ENCODE measurements at regions not wholly inside any gene's neighbourhood (a gene's known extent, or its start where the extent isn't known, plus 50 kb on each side); places are given as distances from the start of the nearest gene placed in this dataset.
A peak's percentile ranks its signal among the peaks of the same experiment; 100 is the strongest.

DNA sequence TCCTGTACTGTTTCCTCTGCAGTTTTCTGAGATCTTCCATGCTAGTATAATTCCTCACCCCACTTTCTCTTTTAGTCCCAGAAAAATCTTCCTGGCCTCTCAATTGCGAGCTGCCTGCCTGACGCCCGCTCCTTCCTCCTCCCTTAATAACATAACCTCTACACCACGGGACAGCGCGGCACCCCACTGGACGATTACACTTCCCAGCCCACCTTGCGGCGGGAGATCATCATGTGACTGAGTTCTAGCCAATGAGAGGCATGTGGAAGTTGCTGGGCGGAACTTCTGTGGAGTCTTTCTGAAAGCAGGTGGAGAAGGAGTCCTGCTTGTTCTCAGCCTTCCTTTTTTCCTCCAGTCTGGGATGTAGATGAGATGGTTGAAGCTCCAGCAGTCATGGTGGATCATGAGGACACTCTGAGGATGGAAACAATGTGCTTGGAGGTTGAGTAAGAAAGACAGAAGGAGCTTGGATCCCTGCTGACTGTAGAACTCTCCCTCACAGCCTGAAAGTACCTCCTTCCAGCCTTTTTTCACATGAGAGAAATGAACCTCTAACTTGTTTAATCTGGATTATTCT lies 133.6 kb upstream of the VRK1 start (continued):
- TF ChIP-seq, protein P1, sequence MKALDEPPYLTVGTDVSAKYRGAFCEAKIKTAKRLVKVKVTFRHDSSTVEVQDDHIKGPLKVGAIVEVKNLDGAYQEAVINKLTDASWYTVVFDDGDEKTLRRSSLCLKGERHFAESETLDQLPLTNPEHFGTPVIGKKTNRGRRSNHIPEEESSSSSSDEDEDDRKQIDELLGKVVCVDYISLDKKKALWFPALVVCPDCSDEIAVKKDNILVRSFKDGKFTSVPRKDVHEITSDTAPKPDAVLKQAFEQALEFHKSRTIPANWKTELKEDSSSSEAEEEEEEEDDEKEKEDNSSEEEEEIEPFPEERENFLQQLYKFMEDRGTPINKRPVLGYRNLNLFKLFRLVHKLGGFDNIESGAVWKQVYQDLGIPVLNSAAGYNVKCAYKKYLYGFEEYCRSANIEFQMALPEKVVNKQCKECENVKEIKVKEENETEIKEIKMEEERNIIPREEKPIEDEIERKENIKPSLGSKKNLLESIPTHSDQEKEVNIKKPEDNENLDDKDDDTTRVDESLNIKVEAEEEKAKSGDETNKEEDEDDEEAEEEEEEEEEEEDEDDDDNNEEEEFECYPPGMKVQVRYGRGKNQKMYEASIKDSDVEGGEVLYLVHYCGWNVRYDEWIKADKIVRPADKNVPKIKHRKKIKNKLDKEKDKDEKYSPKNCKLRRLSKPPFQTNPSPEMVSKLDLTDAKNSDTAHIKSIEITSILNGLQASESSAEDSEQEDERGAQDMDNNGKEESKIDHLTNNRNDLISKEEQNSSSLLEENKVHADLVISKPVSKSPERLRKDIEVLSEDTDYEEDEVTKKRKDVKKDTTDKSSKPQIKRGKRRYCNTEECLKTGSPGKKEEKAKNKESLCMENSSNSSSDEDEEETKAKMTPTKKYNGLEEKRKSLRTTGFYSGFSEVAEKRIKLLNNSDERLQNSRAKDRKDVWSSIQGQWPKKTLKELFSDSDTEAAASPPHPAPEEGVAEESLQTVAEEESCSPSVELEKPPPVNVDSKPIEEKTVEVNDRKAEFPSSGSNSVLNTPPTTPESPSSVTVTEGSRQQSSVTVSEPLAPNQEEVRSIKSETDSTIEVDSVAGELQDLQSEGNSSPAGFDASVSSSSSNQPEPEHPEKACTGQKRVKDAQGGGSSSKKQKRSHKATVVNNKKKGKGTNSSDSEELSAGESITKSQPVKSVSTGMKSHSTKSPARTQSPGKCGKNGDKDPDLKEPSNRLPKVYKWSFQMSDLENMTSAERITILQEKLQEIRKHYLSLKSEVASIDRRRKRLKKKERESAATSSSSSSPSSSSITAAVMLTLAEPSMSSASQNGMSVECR (CRISPR knock-in tag; IDR thresholded peaks at IDR 0.05): 0 out of 2 replicates have a peak, but pooled peaks have one; percentile 23
- TF ChIP-seq ZNF143 (CRISPR knock-in tag; IDR thresholded peaks at IDR 0.05): peak; percentile 64
- TF ChIP-seq RAD51 (IDR thresholded peaks at IDR 0.05; ENCODE audit: borderline replicate concordance, low read depth): peak; percentile 87
- TF ChIP-seq MCM3 (IDR thresholded peaks at IDR 0.05): no peak
- 0 out of 2 replicates have a peak, but pooled peaks have one; percentile 34 for TF ChIP-seq RBFOX2 (IDR thresholded peaks at IDR 0.05; ENCODE audit: low read depth, low read length)
- TF ChIP-seq L3MBTL2 (IDR thresholded peaks at IDR 0.05): peak; percentile 83
- TF ChIP-seq TAF9B (IDR thresholded peaks at IDR 0.05; ENCODE audit: partially characterized antibody): no peak
- TF ChIP-seq, protein P2, sequence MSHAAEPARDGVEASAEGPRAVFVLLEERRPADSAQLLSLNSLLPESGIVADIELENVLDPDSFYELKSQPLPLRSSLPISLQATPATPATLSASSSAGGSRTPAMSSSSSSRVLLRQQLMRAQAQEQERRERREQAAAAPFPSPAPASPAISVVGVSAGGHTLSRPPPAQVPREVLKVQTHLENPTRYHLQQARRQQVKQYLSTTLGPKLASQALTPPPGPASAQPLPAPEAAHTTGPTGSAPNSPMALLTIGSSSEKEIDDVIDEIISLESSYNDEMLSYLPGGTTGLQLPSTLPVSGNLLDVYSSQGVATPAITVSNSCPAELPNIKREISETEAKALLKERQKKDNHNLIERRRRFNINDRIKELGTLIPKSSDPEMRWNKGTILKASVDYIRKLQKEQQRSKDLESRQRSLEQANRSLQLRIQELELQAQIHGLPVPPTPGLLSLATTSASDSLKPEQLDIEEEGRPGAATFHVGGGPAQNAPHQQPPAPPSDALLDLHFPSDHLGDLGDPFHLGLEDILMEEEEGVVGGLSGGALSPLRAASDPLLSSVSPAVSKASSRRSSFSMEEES (CRISPR knock-in tag; IDR thresholded peaks at IDR 0.05): peak; percentile 83

Measured in K562 (cell line).